ENCODE measurements at regions not wholly inside any gene's neighbourhood (a gene's known extent, or its start where the extent isn't known, plus 50 kb on each side); places are given as distances from the start of the nearest gene placed in this dataset.

DNA sequence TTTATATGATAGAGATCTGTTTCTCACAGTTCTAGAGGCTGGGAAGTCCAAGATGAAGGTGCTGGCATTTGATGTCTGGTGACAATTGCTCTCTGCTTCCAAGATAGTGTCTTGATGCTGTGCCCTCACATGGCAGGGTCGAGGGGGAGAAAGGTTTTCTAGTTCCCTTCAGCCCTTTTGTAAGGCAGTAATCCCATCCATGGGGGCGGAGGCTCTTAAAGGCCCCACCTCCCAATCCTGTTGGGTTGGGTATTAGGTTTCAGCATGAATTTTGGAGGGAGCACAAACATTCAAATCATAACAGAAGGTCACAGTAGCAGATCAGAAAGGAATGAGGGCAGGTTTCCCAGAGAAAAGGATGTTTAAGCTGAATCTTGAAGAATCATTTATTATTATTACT lies 601.7 kb upstream of the ZNF717 start:
- Histone ChIP-seq H3K27me3 (ENCODE audit: insufficient read depth, poor library complexity, severe bottlenecking) (no peaks in the 10 kb centered on the region), H3K27ac (replicated peaks) (no peak overlapping the region), H3K4me3 (replicated peaks; ENCODE audit: insufficient read depth, low read length) (no peak overlapping the region)
- TF ChIP-seq, protein P1, sequence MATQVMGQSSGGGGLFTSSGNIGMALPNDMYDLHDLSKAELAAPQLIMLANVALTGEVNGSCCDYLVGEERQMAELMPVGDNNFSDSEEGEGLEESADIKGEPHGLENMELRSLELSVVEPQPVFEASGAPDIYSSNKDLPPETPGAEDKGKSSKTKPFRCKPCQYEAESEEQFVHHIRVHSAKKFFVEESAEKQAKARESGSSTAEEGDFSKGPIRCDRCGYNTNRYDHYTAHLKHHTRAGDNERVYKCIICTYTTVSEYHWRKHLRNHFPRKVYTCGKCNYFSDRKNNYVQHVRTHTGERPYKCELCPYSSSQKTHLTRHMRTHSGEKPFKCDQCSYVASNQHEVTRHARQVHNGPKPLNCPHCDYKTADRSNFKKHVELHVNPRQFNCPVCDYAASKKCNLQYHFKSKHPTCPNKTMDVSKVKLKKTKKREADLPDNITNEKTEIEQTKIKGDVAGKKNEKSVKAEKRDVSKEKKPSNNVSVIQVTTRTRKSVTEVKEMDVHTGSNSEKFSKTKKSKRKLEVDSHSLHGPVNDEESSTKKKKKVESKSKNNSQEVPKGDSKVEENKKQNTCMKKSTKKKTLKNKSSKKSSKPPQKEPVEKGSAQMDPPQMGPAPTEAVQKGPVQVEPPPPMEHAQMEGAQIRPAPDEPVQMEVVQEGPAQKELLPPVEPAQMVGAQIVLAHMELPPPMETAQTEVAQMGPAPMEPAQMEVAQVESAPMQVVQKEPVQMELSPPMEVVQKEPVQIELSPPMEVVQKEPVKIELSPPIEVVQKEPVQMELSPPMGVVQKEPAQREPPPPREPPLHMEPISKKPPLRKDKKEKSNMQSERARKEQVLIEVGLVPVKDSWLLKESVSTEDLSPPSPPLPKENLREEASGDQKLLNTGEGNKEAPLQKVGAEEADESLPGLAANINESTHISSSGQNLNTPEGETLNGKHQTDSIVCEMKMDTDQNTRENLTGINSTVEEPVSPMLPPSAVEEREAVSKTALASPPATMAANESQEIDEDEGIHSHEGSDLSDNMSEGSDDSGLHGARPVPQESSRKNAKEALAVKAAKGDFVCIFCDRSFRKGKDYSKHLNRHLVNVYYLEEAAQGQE (IDR thresholded peaks at IDR 0.05; ENCODE audit: insufficient replicate concordance, low read depth), result no peak
- TF ChIP-seq GABPA (IDR thresholded peaks at IDR 0.05; ENCODE audit: low read depth) (no peak), SPI1 (IDR thresholded peaks at IDR 0.05; ENCODE audit: borderline replicate concordance, low read depth) (no peak), CTCF (IDR thresholded peaks at IDR 0.05; ENCODE audit: insufficient read depth, low read length) (no peak), POLR2AphosphoS5 (IDR thresholded peaks at IDR 0.05; ENCODE audit: low read depth) (no peak)
- no peak for DNase-seq (ENCODE audit: low read depth in 1 of 2, low spot score in 1 of 2)

DNA sequence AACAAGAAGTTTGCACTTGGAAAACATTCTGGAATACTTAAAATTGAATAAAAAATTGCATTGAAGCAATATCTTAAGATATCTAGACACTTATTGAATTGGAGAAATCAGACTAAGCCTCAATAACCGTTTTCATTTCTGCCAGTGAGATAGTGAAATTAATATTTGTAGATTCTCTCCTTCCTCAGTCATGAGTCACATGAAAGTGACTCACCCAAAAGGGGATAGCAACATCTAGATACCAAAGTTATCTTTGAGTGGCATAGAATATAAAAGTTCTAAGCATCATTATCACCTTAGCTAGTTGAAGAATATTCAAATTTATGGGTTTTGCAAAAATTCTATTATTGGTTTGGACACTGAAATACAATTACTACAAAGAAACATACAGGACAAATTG lies 614.8 kb upstream of the ZNF717 start:
- TF ChIP-seq POLR2AphosphoS5 (IDR thresholded peaks at IDR 0.05; ENCODE audit: low read depth), result no peak

DNA sequence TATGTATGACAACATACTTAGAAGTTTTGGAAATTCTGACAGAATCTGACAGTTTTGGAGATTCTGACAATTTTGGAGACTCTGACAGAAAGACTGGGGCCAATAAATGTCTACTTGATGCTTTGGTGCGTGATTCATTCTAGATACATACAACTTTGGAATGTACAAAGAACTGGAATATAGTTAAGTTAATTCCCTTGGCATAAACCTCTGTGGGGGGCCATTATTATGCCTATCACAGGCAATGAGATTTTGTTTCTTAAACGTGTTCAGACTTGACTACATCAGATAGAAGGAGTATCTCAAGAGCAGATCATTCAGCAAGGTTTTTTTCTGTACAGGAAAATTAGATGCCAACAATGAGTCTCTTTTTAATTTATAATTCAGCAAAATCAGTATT lies 617.6 kb upstream of the ZNF717 start:
- no peaks in the 10 kb centered on the region for H3K27me3 ChIP-seq (ENCODE audit: insufficient read depth, poor library complexity, severe bottlenecking)
- DNase-seq (ENCODE audit: low read depth in 1 of 2, low spot score in 1 of 2), result no peak
- no peak overlapping the region for H3K27ac ChIP-seq (replicated peaks)
- H3K4me3 ChIP-seq (replicated peaks; ENCODE audit: insufficient read depth, low read length), result no peak overlapping the region
- TF ChIP-seq POLR2AphosphoS5 (IDR thresholded peaks at IDR 0.05; ENCODE audit: low read depth), result no peak
- no peak for TF ChIP-seq CTCF (IDR thresholded peaks at IDR 0.05; ENCODE audit: insufficient read depth, low read length)
- TF ChIP-seq, protein P1 (IDR thresholded peaks at IDR 0.05; ENCODE audit: insufficient replicate concordance, low read depth), result no peak
- TF ChIP-seq SPI1 (IDR thresholded peaks at IDR 0.05; ENCODE audit: borderline replicate concordance, low read depth), result no peak
- TF ChIP-seq GABPA (IDR thresholded peaks at IDR 0.05; ENCODE audit: low read depth), result no peak

More for the DNA sequence above, 614.8 kb upstream of the ZNF717 start:
- H3K27ac ChIP-seq (replicated peaks), result no peak overlapping the region
- DNase-seq (ENCODE audit: low read depth in 1 of 2, low spot score in 1 of 2), result no peak
- no peaks in the 10 kb centered on the region for H3K27me3 ChIP-seq (ENCODE audit: insufficient read depth, poor library complexity, severe bottlenecking)
- H3K4me3 ChIP-seq (replicated peaks; ENCODE audit: insufficient read depth, low read length), result no peak overlapping the region

DNA sequence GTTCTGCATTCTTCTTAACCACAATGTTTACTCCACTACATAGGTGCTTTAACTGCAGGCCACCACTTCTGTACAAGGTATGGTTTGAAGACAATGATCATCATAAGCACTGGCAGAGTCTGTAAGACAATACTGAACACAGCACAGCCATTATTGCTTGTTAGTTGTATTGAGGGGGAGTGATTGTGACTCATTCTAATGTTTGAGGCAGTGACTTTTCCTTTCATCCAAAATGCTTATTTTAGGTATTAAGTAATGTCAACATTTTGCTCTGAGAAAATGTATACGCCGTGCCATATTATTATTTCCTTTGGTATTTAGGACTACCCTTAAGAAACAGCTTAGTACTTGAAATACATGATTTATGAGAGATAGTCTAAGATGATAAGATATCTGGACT lies 618.2 kb upstream of the ZNF717 start:
- no peak for TF ChIP-seq CTCF (IDR thresholded peaks at IDR 0.05; ENCODE audit: insufficient read depth, low read length)
- TF ChIP-seq POLR2AphosphoS5 (IDR thresholded peaks at IDR 0.05; ENCODE audit: low read depth), result no peak
- TF ChIP-seq, protein P1 (IDR thresholded peaks at IDR 0.05; ENCODE audit: insufficient replicate concordance, low read depth), result no peak
- no peak for TF ChIP-seq SPI1 (IDR thresholded peaks at IDR 0.05; ENCODE audit: borderline replicate concordance, low read depth)
- no peak for TF ChIP-seq GABPA (IDR thresholded peaks at IDR 0.05; ENCODE audit: low read depth)
- no peak overlapping the region for H3K27ac ChIP-seq (replicated peaks)
- no peak for DNase-seq (ENCODE audit: low read depth in 1 of 2, low spot score in 1 of 2)
- H3K27me3 ChIP-seq (ENCODE audit: insufficient read depth, poor library complexity, severe bottlenecking), result no peaks in the 10 kb centered on the region
- no peak overlapping the region for H3K4me3 ChIP-seq (replicated peaks; ENCODE audit: insufficient read depth, low read length)

All from HL-60 (cell line).